T-helper 1 cell (primary cell): ENCODE measurements at regions not wholly inside any gene's neighbourhood (a gene's known extent, or its start where the extent isn't known, plus 50 kb on each side); places are given as distances from the start of the nearest gene placed in this dataset.

ENCODE experiments used
- DNase-seq, 5 donors: peaks; one replicate each; pipeline ENCODE4 v3.0.0-alpha.2; 2012 to 2020

DNA sequence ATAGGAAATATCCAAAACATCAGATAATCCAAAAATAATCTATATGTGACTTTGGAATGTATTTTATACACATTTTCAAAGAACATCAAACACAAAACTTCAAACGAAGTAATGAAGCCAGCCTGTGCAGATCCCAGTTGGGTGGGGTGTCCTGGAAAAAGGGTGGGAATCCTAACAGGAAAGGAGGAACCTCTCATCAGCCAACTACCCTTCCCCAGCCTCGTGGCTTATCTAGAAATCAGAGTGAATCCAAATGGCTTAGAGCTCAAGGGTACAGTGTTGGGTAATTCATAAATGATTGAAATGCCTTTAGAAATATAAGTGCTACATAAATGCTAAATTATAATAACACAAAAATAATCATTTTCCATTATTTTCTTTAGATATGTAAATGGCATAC lies 115.1 kb upstream of the SOX4 start:
- no peak for DNase-seq

DNA sequence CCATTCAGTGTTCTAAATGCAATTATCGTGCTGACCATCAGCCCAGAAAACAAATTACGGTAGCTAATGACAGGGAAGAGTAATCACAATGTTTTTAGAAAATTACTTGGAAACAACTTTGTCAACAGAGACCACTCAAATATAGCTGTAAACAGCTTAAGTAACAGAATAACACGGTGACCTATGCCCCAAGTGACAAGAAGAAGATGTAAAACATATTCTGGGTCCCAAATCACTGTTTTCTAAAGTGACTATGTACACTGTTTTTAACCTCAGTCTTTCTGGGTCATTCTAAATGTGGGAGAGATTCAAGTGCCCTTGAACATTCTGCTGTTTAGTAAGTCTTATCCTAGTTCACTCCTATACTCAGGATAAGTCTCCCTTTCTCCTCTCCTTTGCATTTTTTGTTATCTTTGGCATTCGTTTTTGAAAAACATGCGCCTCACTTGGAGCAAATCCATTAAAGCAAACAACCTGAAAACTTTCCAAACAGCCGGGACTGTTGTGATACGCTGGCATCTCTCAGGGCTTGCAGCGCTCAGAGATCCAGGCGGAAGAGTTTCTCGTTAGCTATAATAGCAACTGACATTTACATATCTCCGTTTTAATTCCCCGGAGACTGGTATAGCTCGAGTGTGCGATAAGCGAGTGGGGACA lies 114.5 kb upstream of the SOX4 start:
- DNase-seq: no peak

GRCh38 chr6:21486115-21486514 lies 107.4 kb upstream of the SOX4 start:
- DNase-seq: no peak

DNA sequence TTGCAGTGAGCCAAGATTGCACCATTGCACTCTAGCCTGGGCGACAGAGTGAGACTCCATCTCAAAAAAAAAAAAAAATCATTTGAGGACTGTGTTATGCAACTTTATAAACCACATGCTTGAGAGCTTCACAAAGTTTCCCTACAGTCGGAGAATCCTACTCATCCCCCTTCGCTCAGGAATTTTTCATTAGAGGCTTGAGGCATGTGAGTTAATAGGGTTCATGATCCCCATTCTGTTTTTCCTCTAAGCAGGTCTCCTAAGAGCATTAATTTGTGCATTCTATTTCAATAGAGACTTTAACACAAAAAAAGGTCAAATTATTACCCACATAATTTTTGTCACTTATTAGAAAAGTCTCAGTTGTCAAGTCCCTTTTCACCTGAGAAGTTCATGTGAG lies 103.7 kb upstream of the SOX4 start:
- no peak for DNase-seq

- no peak for DNase-seq
These were observed 101.6 kb upstream of the SOX4 start for GRCh38 chr6:21491955-21492354.

- no peak for DNase-seq
These were observed 99.0 kb upstream of the SOX4 start for GRCh38 chr6:21494505-21494904.

- no peak for DNase-seq
These were observed 97.4 kb upstream of the SOX4 start for GRCh38 chr6:21496196-21496595.

GRCh38 chr6:21496706-21497105 lies 96.8 kb upstream of the SOX4 start:
- DNase-seq: no peak

GRCh38 chr6:21500314-21501020 lies 93.1 kb upstream of the SOX4 start:
- DNase-seq: no peak

DNA sequence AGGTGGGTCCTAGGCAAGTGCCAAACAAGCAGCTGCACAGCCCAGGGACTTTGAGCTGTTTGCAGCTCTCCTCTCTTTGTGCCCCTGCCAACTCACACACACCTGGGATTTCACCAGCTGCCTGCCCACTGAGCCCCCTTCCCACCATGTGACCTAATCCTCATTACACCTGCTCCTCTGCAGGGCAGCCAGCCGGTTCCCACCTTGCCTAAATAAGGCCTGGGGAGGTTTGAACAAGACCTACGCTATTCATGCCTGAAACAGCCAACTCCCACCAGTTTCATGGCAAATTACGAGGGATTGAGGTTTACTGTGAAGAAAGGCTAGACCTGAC lies 92.6 kb upstream of the SOX4 start:
- no peak for DNase-seq

- no peak for DNase-seq
These were observed 91.7 kb upstream of the SOX4 start for GRCh38 chr6:21501815-21502214.

- no peak for DNase-seq
These were observed 90.9 kb upstream of the SOX4 start for GRCh38 chr6:21502682-21503081.

GRCh38 chr6:21504790-21505189 lies 88.8 kb upstream of the SOX4 start:
- no peak for DNase-seq

- no peak for DNase-seq
These were observed 88.0 kb upstream of the SOX4 start for GRCh38 chr6:21505574-21505990.

- DNase-seq: no peak
These were observed 87.4 kb upstream of the SOX4 start for GRCh38 chr6:21506126-21506525.

DNA sequence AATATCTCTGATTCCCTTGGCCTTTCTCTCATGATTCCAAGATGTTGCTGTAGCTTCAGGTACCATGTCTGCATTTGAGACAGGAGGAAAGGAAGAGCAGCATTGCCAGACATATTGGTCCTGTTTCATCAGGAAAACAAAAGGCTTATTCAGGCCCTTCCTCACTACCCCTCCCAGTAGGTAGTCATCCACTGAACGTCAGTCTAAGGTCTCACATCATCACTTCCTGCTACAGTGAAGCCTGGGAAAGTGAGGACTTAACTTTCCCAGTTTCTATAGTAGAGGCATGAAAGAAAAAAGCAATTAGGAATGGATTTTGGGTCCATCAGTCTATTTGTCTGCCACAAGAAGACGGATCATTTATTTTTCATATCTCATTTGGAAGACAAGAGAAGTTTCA lies 85.7 kb upstream of the SOX4 start:
- DNase-seq: no peak

GRCh38 chr6:21508753-21509152 lies 84.8 kb upstream of the SOX4 start:
- DNase-seq: no peak

DNA sequence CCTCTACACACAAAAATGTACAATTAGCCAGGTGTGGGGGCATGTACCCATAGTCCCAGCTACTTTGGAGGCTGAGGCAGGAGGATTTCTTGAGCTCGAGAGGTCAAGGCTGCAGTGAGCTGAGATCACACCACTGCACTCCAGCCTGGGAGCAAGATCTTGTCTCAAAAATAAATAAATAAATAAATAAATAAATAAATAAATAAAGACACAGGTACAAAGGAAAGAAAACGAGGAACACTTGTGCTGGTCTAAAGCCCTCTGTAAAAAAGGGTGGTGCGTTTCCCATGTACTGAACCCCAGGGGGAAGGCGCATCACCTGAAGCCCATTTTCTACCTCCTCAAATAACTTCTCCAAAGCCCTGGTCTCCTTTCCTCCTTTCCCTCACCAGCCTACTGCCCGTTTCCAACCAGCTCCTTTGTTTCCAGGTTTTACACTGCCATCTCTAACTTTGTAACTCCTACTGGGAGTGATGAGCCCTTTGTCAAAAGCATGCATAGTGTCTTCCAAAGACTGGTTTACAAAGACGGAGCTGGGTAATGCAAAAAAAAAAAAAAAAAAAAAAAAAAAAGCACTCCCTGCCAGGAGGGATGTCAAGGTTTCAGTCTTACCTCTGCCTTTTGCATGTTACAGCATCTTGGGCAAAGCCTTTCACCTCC lies 81.5 kb upstream of the SOX4 start:
- no peak for DNase-seq

- DNase-seq: no peak
These were observed 79.3 kb upstream of the SOX4 start for GRCh38 chr6:21514288-21514687.

- no peak for DNase-seq
These were observed 75.2 kb upstream of the SOX4 start for GRCh38 chr6:21518317-21518716.

DNA sequence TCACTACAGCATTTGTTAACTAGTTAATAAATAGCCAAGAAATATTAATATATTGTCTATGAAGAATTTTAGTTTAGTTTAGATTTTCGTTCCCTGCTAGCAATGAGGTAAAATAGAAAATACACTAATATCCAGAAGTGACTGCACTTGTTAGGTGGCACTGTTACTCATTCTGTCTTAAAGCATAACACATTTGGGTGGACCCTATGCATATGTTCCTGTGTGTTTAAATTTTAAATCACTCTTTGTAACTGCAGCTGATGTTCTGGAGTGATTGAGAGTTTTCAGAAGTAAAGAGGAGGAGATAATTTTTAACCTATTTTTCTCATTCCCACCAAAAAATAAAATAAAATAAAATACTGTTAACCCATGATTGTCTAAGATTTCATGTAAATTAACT lies 73.9 kb upstream of the SOX4 start:
- DNase-seq: no peak

DNA sequence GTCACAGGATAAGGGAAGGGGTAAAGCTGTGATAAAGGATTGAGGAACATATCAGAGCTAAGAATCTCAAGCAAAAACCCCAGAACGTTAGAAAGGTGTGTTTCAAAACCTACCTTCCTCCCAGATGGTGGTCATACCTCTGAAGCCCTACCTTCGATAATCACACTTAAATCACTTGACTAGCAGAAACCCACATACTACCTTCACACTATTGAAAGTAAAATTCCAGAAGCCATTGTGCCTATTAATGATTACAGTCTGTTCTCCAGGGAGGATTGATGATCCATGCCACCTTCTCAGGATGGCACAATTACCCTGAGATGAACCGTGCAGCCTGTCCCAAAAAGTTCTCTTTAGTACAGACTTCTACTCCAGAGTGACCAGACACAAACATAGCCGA lies 72.3 kb upstream of the SOX4 start:
- no peak for DNase-seq

- no peak for DNase-seq
These were observed 71.3 kb upstream of the SOX4 start for GRCh38 chr6:21522143-21522747.
